ENCODE measurements at regions not wholly inside any gene's neighbourhood (a gene's known extent, or its start where the extent isn't known, plus 50 kb on each side); places are given as distances from the start of the nearest gene placed in this dataset.

DNA sequence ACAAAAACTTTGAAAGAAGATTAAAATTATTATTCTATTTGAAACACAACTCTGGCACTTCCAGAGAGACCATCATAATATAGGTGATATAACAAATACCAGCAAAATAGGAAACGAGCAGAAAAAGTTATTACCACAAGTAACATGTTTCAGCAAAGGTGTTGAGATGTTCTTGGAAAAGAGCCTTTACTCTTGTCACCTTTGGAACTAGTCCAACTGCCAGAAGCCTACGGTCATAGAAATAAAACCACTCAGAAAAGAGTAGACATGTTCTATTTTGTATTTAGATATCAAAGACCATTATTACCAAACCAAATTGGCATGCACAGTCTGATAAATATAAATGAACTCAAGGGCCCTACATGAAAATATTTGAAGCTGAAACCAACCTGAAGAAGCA lies 145.0 kb upstream of the DMAC1 start:
- TF ChIP-seq, protein P1, sequence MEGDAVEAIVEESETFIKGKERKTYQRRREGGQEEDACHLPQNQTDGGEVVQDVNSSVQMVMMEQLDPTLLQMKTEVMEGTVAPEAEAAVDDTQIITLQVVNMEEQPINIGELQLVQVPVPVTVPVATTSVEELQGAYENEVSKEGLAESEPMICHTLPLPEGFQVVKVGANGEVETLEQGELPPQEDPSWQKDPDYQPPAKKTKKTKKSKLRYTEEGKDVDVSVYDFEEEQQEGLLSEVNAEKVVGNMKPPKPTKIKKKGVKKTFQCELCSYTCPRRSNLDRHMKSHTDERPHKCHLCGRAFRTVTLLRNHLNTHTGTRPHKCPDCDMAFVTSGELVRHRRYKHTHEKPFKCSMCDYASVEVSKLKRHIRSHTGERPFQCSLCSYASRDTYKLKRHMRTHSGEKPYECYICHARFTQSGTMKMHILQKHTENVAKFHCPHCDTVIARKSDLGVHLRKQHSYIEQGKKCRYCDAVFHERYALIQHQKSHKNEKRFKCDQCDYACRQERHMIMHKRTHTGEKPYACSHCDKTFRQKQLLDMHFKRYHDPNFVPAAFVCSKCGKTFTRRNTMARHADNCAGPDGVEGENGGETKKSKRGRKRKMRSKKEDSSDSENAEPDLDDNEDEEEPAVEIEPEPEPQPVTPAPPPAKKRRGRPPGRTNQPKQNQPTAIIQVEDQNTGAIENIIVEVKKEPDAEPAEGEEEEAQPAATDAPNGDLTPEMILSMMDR (IDR thresholded peaks at IDR 0.05; ENCODE audit: insufficient read depth, low read length, poor library complexity, severe bottlenecking): no peak
- no peak for TF ChIP-seq EZH2phosphoT487 (conservative IDR thresholded peaks at IDR 0.05; ENCODE audit: low read length)
